ENCODE measurements at regions not wholly inside any gene's neighbourhood (a gene's known extent, or its start where the extent isn't known, plus 50 kb on each side); places are given as distances from the start of the nearest gene placed in this dataset.

DNA sequence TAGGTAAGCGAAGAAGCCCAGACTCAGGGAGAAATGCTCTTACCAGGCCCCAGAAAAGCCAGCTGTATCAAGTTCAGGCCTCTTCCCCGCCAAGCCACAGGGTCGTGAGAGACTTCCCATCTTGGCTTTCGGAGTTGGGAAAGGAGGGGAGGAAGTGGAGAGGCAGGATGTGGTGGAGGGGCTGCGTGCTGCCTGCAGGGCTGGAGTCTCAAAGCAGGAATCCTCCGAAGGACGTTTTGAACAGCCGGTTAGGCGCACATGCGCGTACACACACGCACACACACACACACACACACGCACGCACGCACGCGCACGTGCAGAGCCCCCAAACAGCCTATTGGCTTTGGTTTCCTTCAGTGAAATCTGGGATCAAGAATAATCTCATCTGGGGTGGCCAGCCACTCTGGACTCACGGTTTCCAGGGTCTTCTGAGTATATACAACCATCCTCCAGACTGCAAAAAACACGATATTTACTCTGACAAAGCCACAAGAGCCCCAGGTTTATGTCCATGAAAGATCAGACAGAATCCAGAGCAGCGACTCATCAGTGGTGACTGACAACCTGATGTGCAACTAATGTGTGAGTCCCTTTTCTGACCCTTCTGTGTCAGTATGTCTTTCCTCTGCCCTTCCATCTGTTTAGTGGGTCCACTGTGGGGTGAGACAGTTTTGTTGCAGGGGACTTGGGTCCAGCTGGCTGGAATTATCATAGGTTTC lies 115.0 kb upstream of the ZNF438 start:
- DNase-seq = no peak

DNA sequence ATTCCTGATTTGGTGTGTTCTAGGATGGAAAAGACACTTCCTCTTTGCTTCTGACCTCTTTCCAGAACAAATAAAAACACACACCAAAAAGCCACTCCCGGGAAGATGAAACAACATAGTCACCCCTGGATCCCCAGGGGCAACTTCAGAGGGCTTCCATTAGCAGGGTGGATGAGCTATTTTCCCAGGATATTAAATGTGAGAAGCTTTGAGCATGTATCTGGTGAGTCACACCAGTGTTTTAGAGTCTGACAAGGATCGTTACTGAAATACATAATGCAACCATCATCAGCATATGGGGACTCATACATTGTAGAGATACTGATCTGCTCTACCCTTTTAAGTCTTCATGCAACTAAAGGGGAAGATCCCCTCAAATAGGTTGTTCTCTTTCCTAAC lies 115.5 kb upstream of the ZNF438 start:
- no peak for DNase-seq

DNA sequence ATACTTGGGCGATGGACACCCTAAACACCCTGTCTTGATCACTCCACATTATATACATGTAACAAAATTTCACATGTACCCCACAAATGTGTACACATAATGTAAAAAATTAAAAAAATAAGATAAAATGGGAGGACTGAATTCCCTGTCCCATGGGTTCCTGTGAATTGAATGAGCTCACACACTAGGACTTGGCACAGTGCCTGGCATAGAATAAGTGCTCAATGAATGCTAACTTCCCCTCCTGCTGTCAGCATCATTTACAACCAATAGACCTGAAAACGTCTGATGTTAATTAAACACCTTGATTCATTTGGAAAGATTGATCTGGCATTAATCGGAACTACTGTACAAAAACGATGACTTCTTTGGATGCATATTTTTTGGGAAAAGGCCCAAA lies 117.3 kb upstream of the ZNF438 start:
- no peak for DNase-seq

DNA sequence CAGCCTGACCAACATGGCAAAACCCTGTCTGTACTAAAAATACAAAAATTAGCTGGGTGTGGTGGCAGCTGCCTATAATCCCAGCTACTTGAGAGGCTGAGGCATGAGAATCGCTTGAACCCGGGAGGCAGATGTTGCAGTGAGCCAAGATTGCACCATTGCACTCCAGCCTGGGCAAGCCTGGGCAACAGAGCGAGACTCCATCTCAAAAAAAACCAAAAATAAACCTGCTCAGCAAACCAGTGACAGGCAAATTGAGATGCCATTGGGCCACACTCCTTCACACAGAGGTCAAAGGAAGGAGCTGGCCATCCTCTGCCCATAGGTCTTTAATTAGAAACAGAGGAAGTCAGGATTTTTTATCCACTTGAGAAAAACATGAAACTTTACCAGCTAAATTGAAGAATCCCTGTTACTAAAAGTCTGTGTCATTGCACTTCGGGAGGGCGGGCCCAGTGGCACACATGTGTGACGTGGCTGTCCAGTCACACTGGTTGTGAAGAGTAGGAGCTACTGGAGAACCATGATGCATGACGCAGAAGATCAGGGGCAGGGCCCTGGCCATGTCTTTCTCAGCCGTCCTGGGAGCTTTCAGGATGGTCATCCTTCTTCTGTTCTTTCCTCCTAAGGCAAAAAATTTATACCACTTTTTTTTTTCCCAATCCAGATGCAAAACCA lies 118.3 kb upstream of the ZNF438 start:
- DNase-seq = no peak

DNA sequence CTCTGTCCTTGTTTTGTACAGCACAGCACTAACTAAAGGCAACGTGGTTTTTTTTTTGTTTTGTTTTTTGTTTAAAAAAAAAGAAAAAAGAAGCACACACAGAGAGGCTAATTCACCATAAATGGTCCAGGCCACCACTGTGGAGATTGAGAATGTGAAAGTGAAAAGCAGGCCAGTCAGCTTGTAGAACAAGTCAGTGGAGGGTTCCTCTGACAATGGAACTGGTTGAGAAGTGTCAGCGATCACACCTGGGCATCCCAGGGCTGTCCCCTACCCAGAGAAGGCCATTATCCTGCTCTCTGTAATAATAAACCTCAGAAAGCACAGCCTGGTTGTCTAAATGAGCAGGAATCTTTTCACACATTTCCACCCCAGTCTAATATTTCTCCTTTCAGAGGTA lies 119.6 kb upstream of the ZNF438 start:
- DNase-seq = no peak

DNA sequence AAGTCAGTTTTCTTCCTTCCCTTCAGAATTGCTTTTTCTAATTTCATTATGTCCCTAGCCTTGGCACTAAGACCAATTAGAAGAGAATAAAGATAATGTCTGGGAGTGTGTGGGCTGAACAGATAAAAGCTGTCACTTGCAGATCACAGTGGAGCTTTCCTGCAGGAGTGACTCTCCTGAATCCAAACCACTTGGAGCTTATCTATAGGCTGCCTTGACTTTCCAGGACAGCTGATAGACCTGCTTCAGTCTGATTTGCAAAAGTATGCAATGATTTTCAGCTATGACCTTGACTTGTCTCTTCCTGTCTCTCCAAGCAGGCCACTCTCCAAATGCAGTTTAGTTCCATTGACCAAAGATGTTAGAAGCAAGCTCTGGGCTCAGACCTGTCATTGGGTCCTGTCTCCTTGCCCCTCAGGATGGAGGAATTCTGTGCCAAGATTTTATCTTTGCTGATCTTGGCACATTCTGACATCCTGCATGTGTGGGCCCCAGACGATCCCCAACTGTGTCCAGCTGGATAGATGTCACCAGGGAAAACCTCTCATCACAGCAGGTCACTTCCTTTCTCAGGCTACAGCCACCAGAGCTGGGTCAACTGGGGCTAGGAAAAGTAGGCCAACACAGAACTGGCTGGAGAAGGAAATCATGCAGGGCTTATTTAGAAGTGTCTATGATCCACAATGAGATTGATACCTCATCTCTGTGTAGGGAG lies 120.9 kb upstream of the ZNF438 start:
- no peak for DNase-seq

DNA sequence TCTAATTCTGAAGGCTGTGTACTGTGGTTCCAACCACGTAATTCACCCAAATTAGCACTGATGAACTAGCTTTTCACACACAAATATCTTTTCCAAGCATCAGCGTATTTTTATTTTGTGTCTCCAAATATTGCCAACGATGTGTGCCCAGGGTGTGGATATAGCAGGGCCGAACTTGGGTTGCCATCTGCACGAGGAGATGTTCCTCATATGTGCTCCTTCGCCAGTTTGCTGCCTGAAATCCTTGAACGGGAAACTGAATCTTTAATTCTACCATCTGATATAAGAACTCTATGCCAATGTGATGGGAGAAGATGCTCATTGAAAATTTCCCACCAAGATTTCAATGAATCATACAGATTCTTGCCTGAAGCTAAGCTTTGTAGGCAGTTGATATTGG lies 121.5 kb upstream of the ZNF438 start:
- no peak for DNase-seq

DNA sequence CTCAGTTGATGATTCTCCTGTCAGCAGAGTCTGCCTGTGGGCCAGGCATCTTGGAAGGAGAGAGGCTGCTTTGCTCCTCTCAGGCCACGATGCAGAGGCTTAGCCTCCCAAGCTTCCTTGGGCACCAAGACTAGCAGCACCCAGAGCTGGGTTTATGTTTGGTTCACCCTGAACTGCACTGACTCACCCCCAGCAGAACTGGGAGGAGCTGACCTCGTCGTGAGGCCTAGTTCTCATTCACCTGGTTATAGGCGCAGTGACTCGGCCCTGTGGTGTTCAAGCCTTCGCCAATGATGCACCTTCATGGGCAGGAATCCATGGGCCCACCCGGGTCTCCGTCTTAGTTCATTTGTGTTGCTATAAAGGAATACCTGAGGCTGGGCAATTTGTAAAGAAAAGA lies 122.0 kb upstream of the ZNF438 start:
- DNase-seq = no peak

DNA sequence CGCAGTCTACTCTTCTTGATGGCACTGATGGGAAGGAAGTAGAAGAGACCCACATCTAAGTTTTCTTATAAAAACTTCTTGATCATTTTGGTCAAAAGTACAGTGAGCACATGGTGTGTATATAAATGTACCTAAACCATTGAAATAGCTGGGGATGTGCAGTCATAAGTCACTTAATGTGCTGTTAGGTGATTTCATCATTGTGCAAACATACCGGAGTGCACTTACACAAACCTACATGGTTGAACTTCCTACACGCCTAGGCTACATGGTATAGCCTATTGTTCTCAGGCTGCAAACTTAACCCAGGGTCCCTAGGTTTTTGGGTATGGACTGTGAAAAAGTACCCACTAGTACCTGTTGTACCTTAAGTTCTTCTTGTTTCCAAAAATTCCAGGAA lies 123.3 kb upstream of the ZNF438 start:
- no peak for DNase-seq

DNA sequence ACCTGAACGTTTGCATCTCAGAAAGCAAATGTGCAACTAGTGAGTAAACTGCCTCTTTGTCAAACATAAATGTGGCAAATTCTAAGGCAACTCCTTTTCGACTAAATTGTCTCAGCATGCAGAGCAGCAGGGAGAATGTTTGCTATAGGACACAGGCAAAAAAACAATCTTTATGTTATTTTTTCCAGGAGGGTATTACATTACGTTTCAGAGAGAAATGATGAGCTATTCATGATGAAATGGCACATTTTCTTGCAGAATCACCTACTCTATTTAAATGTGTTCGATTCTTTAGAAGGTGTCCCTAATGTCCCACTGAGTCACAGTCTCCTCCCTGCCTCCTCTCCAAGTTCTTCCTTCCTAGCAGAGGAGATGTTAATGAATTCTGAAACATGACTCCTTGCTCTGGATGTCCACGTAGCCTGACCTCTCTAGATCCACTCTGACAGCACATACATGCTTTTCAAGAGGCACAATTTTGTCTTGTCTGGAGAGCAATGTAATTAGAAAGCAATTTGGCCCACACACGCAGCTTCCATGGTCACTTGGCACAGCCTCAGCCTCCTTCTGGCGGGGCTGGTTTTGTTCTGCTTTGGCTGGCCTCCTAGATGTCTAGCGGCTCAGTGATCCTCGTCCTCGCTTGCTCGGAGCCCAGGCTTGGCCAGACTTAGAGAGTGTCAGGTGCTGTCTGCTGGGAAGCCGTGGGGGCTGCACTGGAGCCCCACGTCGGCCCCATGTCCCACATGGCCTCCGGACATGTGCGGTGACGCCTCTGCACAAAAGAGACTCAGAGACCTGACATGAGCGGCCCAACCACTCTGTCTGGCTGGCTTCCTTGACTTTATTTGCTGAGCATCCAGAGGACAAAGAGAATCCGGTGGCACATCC lies 125.7 kb upstream of the ZNF438 start:
- DNase-seq = no peak

DNA sequence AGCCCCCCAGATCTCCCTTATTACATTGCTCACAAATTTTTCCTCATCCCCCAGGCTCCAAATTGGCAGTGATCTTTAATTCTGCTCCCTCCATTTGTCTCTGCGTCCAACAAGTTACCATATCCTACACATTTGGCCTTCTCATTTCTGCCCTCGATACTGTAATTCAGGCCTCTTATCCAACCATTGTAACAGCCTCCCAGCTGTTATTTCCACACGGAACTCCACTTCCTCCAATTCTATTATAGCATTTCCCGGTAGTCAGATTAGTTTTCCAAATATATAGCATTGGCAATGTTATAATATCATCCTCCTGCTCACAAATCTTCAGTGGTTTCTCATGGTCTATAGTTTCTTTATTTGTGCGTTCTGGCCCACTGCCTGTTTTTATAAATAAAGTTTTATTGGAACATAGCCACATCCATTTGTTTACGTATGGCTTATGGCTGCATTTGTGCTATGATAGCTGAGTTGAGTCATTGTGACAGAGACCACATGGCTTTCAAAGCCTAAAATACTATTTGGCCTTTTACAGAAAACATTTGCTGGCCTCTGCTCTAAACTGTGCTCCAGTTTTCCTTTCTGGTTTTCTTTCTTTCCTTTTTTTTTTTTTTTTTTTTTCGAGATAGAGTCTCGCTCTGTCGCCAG lies 126.5 kb upstream of the ZNF438 start:
- DNase-seq = no peak

DNA sequence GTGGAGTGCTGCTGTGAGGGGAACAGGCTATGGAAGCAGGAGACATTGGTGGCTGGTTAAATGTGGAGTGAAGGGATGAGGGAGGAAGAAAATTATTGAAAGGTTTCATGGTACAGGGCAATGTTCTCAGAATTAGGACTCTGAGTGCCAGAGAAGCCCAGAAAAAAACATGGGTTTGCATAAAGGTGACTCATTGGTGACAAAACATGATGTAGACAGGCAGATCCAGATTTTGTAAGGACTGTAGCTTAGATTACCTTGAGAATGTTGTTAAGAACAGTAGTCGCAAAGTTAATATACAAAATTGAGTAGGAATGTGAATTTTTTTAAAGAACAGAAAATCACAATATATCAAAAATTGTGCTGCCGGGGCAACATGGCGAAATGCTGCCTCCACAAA lies 134.9 kb upstream of the ZNF438 start:
- DNase-seq = no peak

DNA sequence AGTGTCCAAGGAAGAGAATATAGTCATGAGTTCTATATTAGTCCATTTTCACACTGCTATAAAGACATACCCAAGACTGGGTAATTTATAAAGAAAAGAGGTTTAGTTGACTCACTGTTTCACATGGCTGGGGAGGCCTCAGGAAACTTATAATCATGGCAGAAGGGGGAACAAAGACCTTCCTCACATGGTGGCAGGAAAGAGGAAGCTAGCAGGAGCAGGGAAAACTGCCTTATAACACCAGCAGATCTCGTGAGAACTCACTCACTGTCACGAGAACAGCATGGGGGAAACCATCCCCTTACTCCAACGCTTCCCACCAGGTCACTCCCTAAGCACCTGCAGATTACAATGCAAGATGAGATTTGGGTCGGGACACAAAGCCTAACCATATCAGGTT lies 139.0 kb upstream of the ZNF438 start:
- no peak for DNase-seq

DNA sequence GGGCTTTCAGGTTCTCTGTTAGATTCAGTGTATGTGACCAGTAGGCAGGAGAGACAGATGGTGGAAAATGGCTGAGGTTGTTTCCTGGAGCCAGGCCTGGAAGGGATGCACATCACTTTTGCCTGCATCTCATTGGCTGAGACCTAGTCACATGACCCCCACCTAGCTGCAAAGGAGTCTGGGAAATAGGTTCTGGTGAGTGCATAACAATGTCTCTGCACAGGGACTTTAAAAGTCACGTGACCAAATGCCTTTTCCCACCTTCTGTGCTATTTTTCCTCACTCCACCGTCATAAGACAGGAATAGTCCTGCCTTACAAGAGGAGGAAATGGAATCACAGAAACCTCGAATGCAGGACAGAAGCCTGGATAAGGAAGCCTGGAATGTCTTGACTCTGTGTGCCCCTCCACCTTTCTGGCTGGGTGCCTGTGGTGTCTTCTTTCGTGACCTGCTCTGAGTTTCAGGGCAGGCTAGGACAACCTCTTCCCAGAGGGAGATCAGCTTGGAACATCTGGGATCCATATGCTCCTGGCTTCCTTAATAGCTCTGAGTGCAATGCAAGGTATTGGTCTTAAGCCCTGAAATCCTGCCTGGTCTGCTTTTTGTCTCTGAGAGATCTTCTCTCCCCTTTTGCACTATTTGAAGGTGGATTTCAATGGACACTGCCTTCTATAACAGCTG lies 139.9 kb upstream of the ZNF438 start:
- DNase-seq = no peak

DNA sequence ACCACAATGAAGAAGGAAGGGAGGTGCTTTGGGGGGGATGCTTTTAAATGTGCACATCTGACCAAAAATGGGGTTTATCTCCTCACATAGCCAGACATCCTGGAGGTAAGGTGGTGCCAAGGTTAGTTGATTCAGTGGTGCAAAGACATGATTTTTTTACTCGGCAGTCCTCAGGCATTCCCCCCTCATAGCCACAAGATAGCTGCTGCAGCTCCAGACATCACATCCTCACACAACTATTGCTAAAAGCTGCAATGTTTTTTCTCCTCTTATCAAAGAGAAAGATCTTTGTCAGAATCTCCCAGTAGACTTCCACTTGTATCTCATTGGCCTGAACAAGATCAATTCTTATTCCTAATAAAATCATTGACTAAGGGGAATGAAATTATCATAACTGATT lies 141.3 kb upstream of the ZNF438 start:
- DNase-seq = no peak

DNA sequence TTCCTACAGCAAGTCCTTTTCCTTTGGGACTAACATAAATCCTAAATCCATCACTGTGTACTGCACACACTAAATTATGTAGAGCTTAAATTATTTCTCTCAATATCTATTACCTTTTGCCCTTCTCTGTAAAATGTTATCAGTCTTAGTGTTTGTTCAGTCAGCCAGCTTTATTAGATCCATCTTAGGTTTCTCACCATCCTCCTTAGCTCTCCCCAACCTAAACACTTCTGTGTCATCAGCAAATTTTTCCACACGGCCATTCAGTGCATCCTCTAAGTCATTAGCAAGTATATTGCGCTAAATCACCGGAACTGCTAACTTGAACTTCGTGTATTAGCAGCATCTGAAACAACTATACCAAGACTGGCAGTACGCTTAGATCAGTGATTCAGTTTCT lies 142.1 kb upstream of the ZNF438 start:
- no peak for DNase-seq

DNA sequence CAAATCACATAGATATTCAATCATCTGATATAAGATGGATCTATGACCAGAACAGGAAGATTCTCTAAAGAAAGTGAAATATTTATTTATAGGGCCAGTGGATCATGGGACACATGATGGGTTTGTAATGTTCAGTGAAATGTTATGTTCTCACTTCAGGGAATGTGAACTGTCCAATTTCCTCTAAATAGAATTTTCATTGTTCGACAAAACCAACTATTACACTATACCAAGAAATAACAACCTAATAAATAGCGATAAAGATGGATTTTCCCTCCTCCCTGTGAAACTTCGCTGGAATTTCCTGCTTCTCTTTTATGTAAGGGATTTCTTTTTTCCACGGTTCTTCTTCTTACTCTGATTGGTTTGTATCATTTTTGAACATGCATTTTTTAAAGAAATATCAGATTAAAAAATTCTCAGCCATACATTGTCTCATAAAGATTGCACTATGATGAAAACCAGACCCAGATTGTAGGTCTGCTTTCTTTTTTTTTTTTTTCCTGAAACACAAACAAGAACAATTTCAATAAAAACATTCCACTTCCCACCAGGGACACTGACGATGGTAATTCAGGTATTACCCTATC lies 139.8 kb upstream of the ZEB1 start:
- no peak for DNase-seq

DNA sequence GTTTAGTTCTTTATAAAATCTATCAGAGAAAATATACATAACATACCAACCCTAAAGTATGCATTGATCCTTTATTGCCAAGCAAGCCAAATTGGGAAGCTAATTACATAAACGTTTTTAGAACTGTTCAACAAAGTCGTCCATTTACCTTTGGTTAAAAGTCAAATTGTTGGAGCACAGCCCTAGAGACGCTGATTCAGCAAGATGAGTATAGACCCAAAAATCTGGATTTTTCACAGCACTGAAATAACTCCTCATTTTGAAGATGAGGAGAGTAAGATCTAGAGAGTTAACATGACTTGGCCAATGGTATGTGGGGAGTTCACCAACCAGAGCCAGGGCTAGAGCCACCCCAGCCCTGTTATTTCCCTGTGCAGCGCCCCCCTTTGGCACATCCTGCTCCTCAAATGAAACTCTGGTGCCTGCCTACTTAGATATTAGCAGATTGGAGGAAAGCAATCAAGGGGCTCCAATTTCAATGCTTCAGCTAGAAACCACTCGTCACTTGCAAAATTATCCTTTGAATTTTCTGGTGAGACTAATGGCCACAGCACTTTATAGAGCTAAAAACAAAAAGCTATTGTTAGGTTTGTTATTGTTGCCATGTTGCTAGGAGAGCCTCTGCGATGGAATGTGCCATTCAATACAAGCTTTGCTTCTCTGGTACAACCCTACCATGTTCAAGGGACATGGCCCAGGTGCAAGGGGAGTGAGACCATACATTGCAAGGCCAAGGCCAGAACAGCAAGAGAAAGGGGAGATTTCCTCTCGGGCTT lies 132.6 kb upstream of the ZEB1 start:
- DNase-seq = no peak

DNA sequence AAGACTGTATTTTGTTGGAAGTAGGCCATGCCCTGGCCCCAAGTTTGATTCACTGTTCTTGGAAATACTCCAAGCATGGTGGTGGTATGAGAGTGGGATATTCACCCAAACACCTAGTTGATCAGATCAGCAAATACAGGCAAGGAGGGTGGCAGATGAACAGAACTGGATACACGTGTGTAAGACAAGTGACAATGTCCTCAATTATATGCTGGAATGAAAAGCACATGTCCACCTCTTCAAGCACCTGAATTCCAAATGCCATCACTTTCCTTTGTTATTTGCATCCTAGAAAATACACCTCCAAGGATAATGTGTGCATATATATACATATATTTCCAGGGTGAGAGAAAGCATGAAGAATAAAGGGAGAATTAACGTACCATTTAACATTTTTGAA lies 131.8 kb upstream of the ZEB1 start:
- no peak for DNase-seq

DNA sequence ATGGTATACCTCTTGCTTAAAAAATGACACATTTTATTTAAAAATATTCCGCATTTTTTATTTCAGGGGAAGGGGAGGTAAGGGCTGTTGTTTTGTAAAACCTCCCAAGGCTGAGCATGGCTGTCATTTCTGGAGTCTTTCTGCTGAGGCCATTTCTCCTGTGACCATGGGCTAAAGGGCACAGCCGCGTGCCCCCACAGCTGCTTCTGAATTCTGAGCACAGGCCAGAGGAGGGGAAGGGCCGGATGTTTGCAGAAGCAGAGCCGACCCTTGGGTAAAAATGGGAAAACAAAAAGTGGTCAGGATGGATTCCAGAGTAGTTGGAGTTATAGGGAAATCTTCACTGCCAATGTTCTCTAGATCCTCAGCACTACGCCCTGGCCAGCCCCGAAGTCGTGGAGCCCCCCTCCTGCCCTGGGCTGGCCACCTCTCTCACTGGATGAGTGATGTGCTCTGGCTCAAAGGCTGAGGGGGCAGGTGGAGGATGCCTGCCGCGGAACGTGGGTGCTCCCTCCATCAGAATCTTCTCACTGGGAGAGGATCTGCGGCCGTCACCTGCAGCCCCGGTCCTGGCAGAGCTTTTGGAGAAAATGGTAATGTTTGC lies 131.3 kb upstream of the ZEB1 start:
- no peak for DNase-seq

Data from activated effector memory CD4-positive, alpha-beta T cell treated with Interleukin-2 at 50 U/mL for 16 hours (primary cell).